Activated T-cell treated with anti-CD3 and anti-CD28 coated beads, Interleukin-2, amount 50 U/mL, for 24 hours (primary cell): ENCODE measurements at regions not wholly inside any gene's neighbourhood (a gene's known extent, or its start where the extent isn't known, plus 50 kb on each side); places are given as distances from the start of the nearest gene placed in this dataset.

Source experiments
- DNase-seq: peaks from one replicate; pipeline ENCODE4 v3.0.0-alpha.2; 2020
- H3K27ac Mint-ChIP-seq: 2 replicates; pipeline ENCODE4 v1.8.0; 2020; ENCODE audit warnings: mild to moderate bottlenecking, mixed read lengths
- H3K27me3 Mint-ChIP-seq: 2 replicates; pipeline ENCODE4 v1.8.0; 2020; ENCODE audit warnings: mixed read lengths
- H3K36me3 Mint-ChIP-seq: 2 replicates; pipeline ENCODE4 v1.8.0; 2020; ENCODE audit warnings: low read depth, mixed read lengths
- H3K4me1 Mint-ChIP-seq: 2 replicates; pipeline ENCODE4 v1.8.0; 2020; ENCODE audit warnings: low read depth, mixed read lengths
- H3K4me3 Mint-ChIP-seq: 2 replicates; pipeline ENCODE4 v1.8.0; 2020; ENCODE audit warnings: mild to moderate bottlenecking, moderate library complexity, mixed read lengths
- H3K9me3 Mint-ChIP-seq: 2 replicates; pipeline ENCODE4 v1.8.0; 2020; ENCODE audit warnings: mixed read lengths

DNA sequence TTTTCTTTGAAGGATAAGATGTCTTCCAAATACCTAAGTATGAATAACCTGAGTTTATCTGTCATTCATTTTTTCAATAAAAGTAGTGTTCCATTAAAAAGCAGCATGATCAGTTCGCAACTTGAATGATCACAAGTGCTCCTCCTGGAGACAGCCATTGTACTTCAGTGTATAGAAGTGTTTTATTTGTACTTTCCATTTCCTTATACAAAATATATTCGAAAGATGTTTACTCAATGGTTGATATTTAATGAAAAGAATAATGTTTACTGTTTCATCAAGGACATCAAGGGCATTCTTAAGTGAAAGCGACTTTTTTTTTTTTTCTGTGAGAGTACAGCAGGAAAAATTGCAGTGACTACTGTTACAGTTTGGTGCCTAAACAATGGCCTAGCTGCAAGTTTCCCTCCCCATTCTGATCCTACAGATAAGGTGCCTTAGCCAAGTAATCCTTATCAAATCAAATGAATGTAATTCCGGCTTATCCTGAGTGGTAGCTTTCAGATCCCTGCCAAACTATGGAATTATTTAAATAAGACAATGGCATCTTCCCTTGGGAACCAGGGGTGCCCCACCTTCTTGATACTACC, 69.0 kb upstream of the IL15 start:
- H3K36me3 Mint-ChIP-seq, result no peaks in the 10 kb centered on the region
- no peaks in the 10 kb centered on the region for H3K4me1 Mint-ChIP-seq
- DNase-seq, result no peak
- H3K27ac Mint-ChIP-seq, result no peak overlapping the region
- no peaks in the 10 kb centered on the region for H3K27me3 Mint-ChIP-seq
- H3K4me3 Mint-ChIP-seq, result no peak overlapping the region
- H3K9me3 Mint-ChIP-seq, result no peaks in the 10 kb centered on the region

DNA sequence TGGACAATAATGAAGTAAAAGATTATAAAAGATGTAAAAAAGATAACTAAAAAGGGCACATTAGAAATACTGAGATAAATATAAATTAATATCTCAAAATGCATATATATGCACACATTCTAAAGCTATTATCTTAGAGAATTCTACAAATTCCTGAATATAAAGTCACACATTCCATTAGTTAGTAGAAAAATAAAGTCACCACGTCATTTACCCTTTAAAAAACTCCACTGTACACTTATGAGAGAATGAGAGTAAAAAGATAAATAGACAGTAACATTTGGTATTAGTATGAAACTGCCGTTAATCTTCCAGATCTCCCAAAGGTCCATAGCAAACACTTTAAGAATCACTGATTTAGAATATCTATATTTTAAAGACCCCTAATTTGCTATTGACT, 67.2 kb upstream of the IL15 start:
- Mint-ChIP-seq H3K27me3 (no peaks in the 10 kb centered on the region), H3K9me3 (no peaks in the 10 kb centered on the region), H3K27ac (no peak overlapping the region), H3K4me1 (no peaks in the 10 kb centered on the region), H3K36me3 (no peaks in the 10 kb centered on the region), H3K4me3 (no peak overlapping the region)
- DNase-seq, result no peak

DNA sequence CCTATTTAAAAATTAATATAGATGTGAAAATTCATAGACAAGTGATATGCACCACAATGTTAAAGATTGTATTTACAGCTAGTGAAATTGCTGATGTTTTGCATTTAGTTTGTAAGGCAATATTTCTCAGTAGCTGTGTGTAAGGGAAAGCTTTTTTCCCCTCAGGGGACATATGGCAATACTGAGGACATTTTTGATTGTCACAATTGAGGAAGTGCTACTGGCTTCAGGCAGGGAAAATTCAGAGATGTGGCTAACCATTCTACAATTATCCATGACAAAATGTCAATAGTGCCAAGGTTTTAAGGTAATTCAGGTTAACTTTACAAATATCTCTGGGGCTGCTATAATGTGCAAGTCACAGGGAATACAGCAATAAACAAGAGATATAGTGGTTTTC, 66.1 kb upstream of the IL15 start:
- no peaks in the 10 kb centered on the region for H3K9me3 Mint-ChIP-seq
- no peak overlapping the region for H3K27ac Mint-ChIP-seq
- H3K4me1 Mint-ChIP-seq, result no peaks in the 10 kb centered on the region
- no peak for DNase-seq
- H3K27me3 Mint-ChIP-seq, result no peaks in the 10 kb centered on the region
- no peak overlapping the region for H3K4me3 Mint-ChIP-seq
- no peaks in the 10 kb centered on the region for H3K36me3 Mint-ChIP-seq

DNA sequence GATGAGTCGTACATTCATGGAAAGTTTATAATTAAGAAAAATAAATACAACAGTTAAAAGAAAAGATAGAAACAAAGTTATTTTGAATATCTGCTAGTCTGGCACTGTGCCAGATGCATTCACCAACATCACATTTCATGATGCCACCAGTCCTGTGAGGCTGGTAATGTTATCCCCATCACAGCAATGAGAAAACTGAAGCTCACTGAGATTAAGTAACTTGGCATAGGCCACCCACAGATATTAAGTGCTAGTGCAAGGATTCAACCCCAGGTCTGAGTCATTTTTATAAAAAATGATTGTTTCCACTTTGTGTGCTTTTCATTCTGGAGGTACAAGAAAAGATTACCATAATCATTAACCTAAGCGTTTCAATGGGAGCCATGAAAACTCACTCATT, 65.0 kb upstream of the IL15 start:
- H3K27ac Mint-ChIP-seq, result no peak overlapping the region
- H3K4me3 Mint-ChIP-seq, result no peak overlapping the region
- no peaks in the 10 kb centered on the region for H3K4me1 Mint-ChIP-seq
- H3K9me3 Mint-ChIP-seq, result no peaks in the 10 kb centered on the region
- H3K36me3 Mint-ChIP-seq, result no peaks in the 10 kb centered on the region
- H3K27me3 Mint-ChIP-seq, result no peaks in the 10 kb centered on the region
- DNase-seq, result no peak

DNA sequence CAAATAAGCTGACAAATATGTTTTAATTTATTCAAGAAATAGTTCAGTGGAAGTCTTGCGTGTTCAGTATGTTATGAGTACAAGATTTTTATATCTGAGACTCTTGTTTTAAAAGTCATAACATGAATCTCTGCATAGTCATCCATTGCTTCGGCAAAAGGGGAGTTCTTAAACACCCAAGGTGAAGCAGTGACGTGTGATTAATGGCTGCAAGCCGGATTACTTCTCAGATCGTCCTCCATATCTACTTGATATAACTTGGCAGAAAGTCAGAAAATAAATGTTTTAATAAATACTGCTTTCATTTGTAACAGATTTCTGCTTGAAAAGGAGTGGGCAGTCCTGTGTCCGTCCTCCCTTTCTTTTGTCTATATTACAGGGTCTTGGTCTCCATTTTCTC, 64.6 kb upstream of the IL15 start:
- H3K4me3 Mint-ChIP-seq, result no peak overlapping the region
- no peak overlapping the region for H3K27ac Mint-ChIP-seq
- no peaks in the 10 kb centered on the region for H3K27me3 Mint-ChIP-seq
- H3K36me3 Mint-ChIP-seq, result no peaks in the 10 kb centered on the region
- no peak for DNase-seq
- H3K9me3 Mint-ChIP-seq, result no peaks in the 10 kb centered on the region
- no peaks in the 10 kb centered on the region for H3K4me1 Mint-ChIP-seq

DNA sequence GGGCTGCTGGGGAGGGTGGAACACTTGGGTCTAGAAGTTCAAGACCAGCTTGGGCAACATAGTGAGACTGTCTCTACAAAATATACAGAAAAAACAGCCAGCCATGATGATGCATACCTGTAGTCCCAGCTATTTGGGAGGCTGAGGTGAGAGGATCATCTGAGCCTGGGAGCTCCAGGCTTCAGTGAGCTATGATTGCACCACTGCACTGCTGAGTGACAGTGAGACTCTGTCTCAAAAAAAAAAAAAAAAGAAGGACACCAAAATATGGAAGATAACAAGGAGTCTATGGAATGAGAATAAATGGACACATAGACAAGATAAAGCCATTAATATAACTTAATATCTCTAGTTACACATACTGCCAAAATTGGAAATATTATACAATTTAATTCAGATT, 62.7 kb upstream of the IL15 start:
- H3K27ac Mint-ChIP-seq, result no peak overlapping the region
- H3K4me1 Mint-ChIP-seq, result no peaks in the 10 kb centered on the region
- H3K4me3 Mint-ChIP-seq, result no peak overlapping the region
- H3K9me3 Mint-ChIP-seq, result no peaks in the 10 kb centered on the region
- DNase-seq, result no peak
- no peaks in the 10 kb centered on the region for H3K36me3 Mint-ChIP-seq
- H3K27me3 Mint-ChIP-seq, result no peaks in the 10 kb centered on the region

DNA sequence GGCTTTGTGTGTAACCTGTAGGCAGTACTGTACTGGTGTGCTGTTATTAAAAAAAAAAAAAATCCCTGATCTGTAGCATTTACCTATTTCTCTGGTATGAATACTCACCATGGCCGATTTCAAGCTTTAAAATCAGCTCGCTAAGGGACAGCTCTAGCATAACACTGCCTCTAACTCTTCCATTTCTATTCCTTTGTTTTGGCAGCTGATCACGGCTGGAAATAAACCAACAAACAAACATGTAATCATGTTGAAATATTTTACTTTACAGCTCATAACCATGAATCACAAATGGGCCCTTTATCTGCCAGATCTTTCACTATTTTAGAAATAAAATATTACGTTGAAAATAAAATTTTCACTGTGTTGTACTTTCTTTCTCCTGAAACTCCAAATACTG, 60.5 kb upstream of the IL15 start:
- no peaks in the 10 kb centered on the region for H3K9me3 Mint-ChIP-seq
- no peak overlapping the region for H3K4me3 Mint-ChIP-seq
- no peak for DNase-seq
- H3K4me1 Mint-ChIP-seq, result no peaks in the 10 kb centered on the region
- no peak overlapping the region for H3K27ac Mint-ChIP-seq
- peaks cover 2% of the 10 kb centered on the region for H3K27me3 Mint-ChIP-seq
- no peaks in the 10 kb centered on the region for H3K36me3 Mint-ChIP-seq

DNA sequence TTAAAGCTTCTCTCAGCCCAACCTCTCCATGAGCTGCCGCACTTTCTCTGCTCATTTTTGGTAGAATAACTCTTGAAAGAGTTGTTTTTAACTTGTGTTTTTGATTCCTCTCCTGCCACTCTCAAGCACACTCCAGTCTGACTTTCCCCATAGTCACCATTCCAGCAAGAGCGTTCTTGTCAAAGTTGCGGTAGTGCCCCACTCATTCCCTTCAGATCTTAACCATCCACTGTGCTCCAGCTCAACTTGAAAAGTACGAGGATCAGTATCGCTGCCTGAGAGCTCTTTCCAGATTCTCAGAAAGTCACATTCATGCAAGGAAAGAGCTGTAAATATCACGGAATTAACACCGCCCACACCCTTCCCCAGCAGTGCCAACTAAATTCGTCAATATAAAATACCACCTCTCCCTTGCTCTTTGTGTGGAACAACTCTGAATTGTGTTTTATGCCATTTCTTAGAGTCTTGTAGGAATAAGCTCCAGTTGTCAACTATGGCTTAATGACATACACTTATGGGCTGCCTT, 59.7 kb upstream of the IL15 start:
- H3K27me3 Mint-ChIP-seq, result peaks cover 5% of the 10 kb centered on the region
- H3K4me1 Mint-ChIP-seq, result no peaks in the 10 kb centered on the region
- no peaks in the 10 kb centered on the region for H3K9me3 Mint-ChIP-seq
- H3K36me3 Mint-ChIP-seq, result no peaks in the 10 kb centered on the region
- no peak overlapping the region for H3K27ac Mint-ChIP-seq
- no peak for DNase-seq
- H3K4me3 Mint-ChIP-seq, result no peak overlapping the region

DNA sequence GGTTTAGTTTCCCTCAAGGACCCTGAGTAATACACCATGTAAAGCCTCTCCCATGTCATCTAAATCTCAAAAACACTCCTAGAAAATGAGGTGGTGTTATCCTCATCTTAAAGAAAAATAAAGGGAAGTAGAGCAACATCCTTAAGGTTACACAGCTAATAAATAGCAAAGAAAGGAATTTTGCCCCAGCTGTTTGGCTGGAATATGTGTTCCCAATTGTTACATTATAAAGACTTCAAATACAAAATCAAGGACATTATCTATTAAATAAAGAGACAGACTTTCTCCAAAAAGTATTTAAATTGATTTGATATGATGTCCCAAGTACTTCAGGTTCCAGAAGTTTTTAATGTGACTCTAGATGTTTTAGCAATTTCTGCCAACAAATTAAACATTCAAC, 57.9 kb upstream of the IL15 start:
- no peaks in the 10 kb centered on the region for H3K9me3 Mint-ChIP-seq
- H3K36me3 Mint-ChIP-seq, result no peaks in the 10 kb centered on the region
- H3K27ac Mint-ChIP-seq, result no peak overlapping the region
- H3K27me3 Mint-ChIP-seq, result peaks cover 5% of the 10 kb centered on the region
- DNase-seq, result no peak
- H3K4me1 Mint-ChIP-seq, result no peaks in the 10 kb centered on the region
- no peak overlapping the region for H3K4me3 Mint-ChIP-seq

DNA sequence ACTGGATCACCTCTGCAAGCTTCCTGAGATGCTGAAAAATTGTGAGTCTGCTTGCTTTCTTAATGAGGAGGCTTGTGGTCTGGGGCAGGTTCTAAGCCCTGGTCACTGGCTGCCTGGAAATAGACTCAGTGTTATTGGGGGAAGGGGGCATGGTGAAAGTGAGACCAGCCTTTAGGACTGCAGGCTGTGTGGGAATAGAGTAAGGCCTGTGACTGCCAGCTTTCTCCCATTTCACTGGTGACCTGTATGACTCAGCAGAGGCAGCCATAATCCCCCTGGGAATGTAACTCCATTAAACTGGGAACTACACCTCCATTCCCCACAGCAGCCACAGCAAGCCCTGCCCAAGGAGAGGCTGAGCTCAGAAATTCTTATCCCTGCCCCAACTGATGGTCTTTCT, 55.9 kb upstream of the IL15 start:
- no peak overlapping the region for H3K4me3 Mint-ChIP-seq
- peaks cover 5% of the 10 kb centered on the region for H3K27me3 Mint-ChIP-seq
- H3K4me1 Mint-ChIP-seq, result no peaks in the 10 kb centered on the region
- DNase-seq, result no peak
- no peaks in the 10 kb centered on the region for H3K36me3 Mint-ChIP-seq
- no peak overlapping the region for H3K27ac Mint-ChIP-seq
- no peaks in the 10 kb centered on the region for H3K9me3 Mint-ChIP-seq
